IMR-90 (cell line): ENCODE measurements at regions not wholly inside any gene's neighbourhood (a gene's known extent, or its start where the extent isn't known, plus 50 kb on each side); places are given as distances from the start of the nearest gene placed in this dataset.

Experiments
- ATAC-seq: fragments of 200-7000 bp; cut with Tn5 transposase; 2 replicates; pipeline ENCODE4 v1.9.1; 2020; ENCODE audit warnings: low read depth, mild to moderate bottlenecking, moderate library complexity
- BruUV-seq: library from RNA; stranded (reverse); fragments of 400-500 nt; replicated peaks from 2 replicates; lab custom pipeline; 2021; lab: Mats Ljungman, UMichigan
- CTCF ChIA-PET: fragments of 300-600 bp; formaldehyde crosslinking; extraction: SDS; loops from one replicate; lab custom pipeline; 2021; ENCODE audit warnings: antibody characterized with exemption; lab: Yijun Ruan, JAX
- POLR2A ChIA-PET: fragments of 300-600 bp; sonication (Branson Sonifier 250); formaldehyde crosslinking; loops from one replicate; lab custom pipeline; 2022; ENCODE audit warnings: antibody characterized with exemption; ENCODE audit not compliant: unreplicated experiment; lab: Charles Lee
- DNase-seq: peaks from one replicate; pipeline ENCODE4 v3.0.0; 2013
- H2AFZ ChIP-seq: replicated peaks from 2 replicates; pipeline ENCODE3; 2013; ENCODE audit warnings: low read length, mild to moderate bottlenecking; ENCODE audit not compliant: poor library complexity
- H2AK5ac ChIP-seq: 2 replicates; pipeline ENCODE4 v1.6.1; 2013; ENCODE audit warnings: low read depth, low read length, inconsistent platforms
- H2AK9ac ChIP-seq: replicated peaks from 2 replicates; pipeline ENCODE3; 2013; ENCODE audit warnings: mild to moderate bottlenecking, low read depth, low read length, moderate library complexity; ENCODE audit not compliant: poor library complexity
- H2BK120ac ChIP-seq: 2 replicates; pipeline ENCODE4 v1.6.1; 2013; ENCODE audit warnings: low read depth, low read length, inconsistent platforms
- H2BK15ac ChIP-seq: 3 replicates; pipeline ENCODE4 v1.6.1; 2013; ENCODE audit warnings: low read depth, low read length, inconsistent platforms
- H2BK20ac ChIP-seq: 2 replicates; pipeline ENCODE4 v1.6.1; 2013; ENCODE audit warnings: low read depth, mild to moderate bottlenecking, inconsistent platforms, low read length, moderate library complexity
- H2BK5ac ChIP-seq: 2 replicates; pipeline ENCODE4 v1.6.1; 2013; ENCODE audit warnings: mild to moderate bottlenecking, low read depth, low read length, inconsistent platforms; ENCODE audit not compliant: poor library complexity, severe bottlenecking
- H3K14ac ChIP-seq: replicated peaks from 2 replicates; pipeline ENCODE4 v1.6.1; 2013; ENCODE audit warnings: low read depth, low read length, inconsistent platforms
- H3K18ac ChIP-seq: 2 replicates; pipeline ENCODE4 v1.6.1; 2013; ENCODE audit warnings: low read depth, low read length, control low read depth
- H3K23ac ChIP-seq: 2 replicates; pipeline ENCODE4 v1.6.1; 2013; ENCODE audit warnings: low read depth, low read length, inconsistent platforms
- H3K27ac ChIP-seq: 2 replicates; pipeline ENCODE4 v1.5.1; 2013; ENCODE audit warnings: mild to moderate bottlenecking, control low read depth, low read length; ENCODE audit not compliant: insufficient read depth
- H3K27me3 ChIP-seq: 2 replicates; pipeline ENCODE4 v1.6.1; 2013; ENCODE audit warnings: low read length; ENCODE audit not compliant: control insufficient read depth, insufficient read depth
- H3K36me3 ChIP-seq: 2 replicates; pipeline ENCODE4 v1.6.1; 2013; ENCODE audit warnings: low read length, mixed read lengths; ENCODE audit not compliant: control insufficient read depth, insufficient read depth
- H3K4ac ChIP-seq: 2 replicates; pipeline ENCODE4 v1.6.1; 2013; ENCODE audit warnings: low read depth, low read length, inconsistent platforms
- H3K4me1 ChIP-seq: 2 replicates; pipeline ENCODE4 v1.6.1; 2013; ENCODE audit warnings: low read length, mixed read lengths; ENCODE audit not compliant: control insufficient read depth, insufficient read depth
- H3K4me2 ChIP-seq: 2 replicates; pipeline ENCODE4 v1.6.1; 2013; ENCODE audit warnings: low read depth, mild to moderate bottlenecking, control low read depth, low read length, moderate library complexity
- H3K4me3 ChIP-seq: 2 replicates; pipeline ENCODE4 v1.5.1; 2013; ENCODE audit warnings: low read depth, mild to moderate bottlenecking, control low read depth, low read length, moderate library complexity; ENCODE audit not compliant: insufficient read depth
- H3K56ac ChIP-seq: 2 replicates; pipeline ENCODE4 v1.6.1; 2013; ENCODE audit warnings: low read length, inconsistent platforms; ENCODE audit not compliant: insufficient read depth; ENCODE audit errors: extremely low read depth
- H3K79me1 ChIP-seq, 2 experiments: 2 replicates each; pipeline ENCODE4 v1.6.1; 2013; ENCODE audit warnings: low read length in 2 of 2, inconsistent platforms in 1 of 2, low read depth in 1 of 2
- H3K9ac ChIP-seq: 2 replicates; pipeline ENCODE4 v1.6.1; 2013; ENCODE audit warnings: low read depth, low read length, control low read depth
- H3K9me1 ChIP-seq: 2 replicates; pipeline ENCODE4 v1.6.1; 2013; ENCODE audit warnings: low read length, inconsistent platforms; ENCODE audit not compliant: insufficient read depth
- H3K9me3 ChIP-seq: 2 replicates; pipeline ENCODE4 v1.6.1; 2013; ENCODE audit warnings: low read length; ENCODE audit not compliant: control insufficient read depth, insufficient read depth
- H4K20me1 ChIP-seq: 2 replicates; pipeline ENCODE4 v1.6.1; 2013; ENCODE audit warnings: low read length, inconsistent platforms; ENCODE audit not compliant: insufficient read depth
- H4K5ac ChIP-seq: 2 replicates; pipeline ENCODE4 v1.6.1; 2013; ENCODE audit warnings: mild to moderate bottlenecking, low read depth, low read length, control low read depth
- H4K8ac ChIP-seq, 2 experiments: 2 replicates each; pipeline ENCODE4 v1.6.1; 2013; ENCODE audit warnings: low read depth in 2 of 2, low read length in 2 of 2, control low read depth in 1 of 2, inconsistent platforms in 1 of 2
- H4K91ac ChIP-seq: 2 replicates; pipeline ENCODE4 v1.6.1; 2013; ENCODE audit warnings: low read depth, low read length, inconsistent platforms; ENCODE audit not compliant: insufficient read depth
- FOS ChIP-seq: fragments of 150-350 bp; IDR thresholded peaks from 2 replicates; pipeline ENCODE4 v1.6.1; 2016; ENCODE audit warnings: low read depth, low read length
- MAFK ChIP-seq: IDR thresholded peaks from 2 replicates; pipeline ENCODE4 v1.6.1; 2012; ENCODE audit warnings: low read depth, low read length, improper control_type of control experiment
- SMC3 ChIP-seq: fragments of 150-350 bp; IDR thresholded peaks from 2 replicates; pipeline ENCODE4 v1.6.1; 2016; ENCODE audit warnings: low read depth, mild to moderate bottlenecking, antibody characterized with exemption, low read length, moderate library complexity
- WGBS, 2 experiments: methylation state at CpG; one replicate each; pipeline versions ENCODE4 v1.1.5 to v1.1.7; 2013; ENCODE audit warnings: missing lambda C conversion rate in 2 of 2; ENCODE audit not compliant: insufficient read length in 1 of 2; ENCODE audit errors: extremely low coverage in 2 of 2; 5-methylcytosine and 5-hydroxymethylcytosine counted together
- dilution Hi-C: fragments of 300-500 bp; cut with HindIII; formaldehyde crosslinking; loops from one replicate; pipeline ENCODE4 v1.14.3; 2018; ENCODE audit warnings: low sequenced_read_pairs; ENCODE audit not compliant: unreplicated experiment
- in situ Hi-C: fragments of 300-500 bp; cut with MboI; formaldehyde crosslinking; loops from 3 replicates; pipeline ENCODE4 v1.14.3; 2019; ENCODE audit warnings: low sequenced_read_pairs, inconsistent platforms, mixed read lengths
- intact Hi-C: fragments of 100-400 bp; cut with micrococcal nuclease; formaldehyde crosslinking; loops from 2 replicates; pipeline ENCODE4 v1.10.0; 2022

DNA sequence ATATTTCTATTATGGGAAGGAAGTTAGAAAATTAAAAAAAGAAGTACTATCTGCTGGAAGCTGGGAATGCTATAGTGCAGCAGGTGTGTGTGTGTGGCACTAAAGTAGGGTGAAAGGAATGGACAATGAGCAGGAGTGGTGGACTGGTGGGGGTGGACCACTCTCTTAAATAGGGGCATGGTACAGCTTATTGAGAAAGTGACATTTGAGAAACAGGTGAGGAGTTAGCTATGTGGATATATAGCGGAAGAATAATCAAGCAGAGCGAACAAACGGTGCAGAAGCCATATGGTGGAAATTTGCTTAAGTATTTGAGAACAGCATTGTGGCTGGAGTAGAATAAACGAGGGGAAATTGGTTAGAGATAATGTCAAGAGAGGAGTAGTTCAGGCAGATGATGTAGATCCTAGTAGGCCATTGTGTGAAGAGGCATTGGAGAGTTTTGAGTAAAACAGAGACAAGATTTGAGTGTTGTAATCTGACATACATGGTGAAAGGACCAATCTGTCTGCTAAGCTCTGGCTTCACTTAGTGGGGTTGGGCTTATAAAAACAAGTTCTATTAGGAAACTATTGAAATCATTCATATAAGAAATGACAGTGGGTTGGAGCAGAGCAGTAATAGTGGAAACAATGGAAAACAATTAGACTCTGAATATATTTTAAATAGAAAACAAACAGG, 149.2 kb upstream of the SYT10 start:
- dilution Hi-C loops (no loop called here), in situ Hi-C loops (no loop called here), intact Hi-C loops (no loop called here)
- Histone ChIP-seq H4K8ac (no peak overlapping the region), H3K9ac (no peak overlapping the region), H2AK5ac (no peak overlapping the region), H2BK15ac (no peak overlapping the region), H3K36me3 (no peaks in the 10 kb centered on the region), H4K20me1 (no peaks in the 10 kb centered on the region), H3K27ac (no peak overlapping the region), H2BK5ac (no peak overlapping the region), H4K5ac (no peak overlapping the region), H2AFZ (no peak overlapping the region), H4K91ac (no peak overlapping the region), H3K9me3 (peaks cover 6% of the 10 kb centered on the region; the same call in 1 of the 2 replicates), H3K4me1 (no peaks in the 10 kb centered on the region), H2AK9ac (no peak overlapping the region), H3K4me2 (no peak overlapping the region), H3K14ac (no peak overlapping the region), H3K4me3 (no peak overlapping the region), H3K4ac (no peak overlapping the region), H3K9me1 (no peaks in the 10 kb centered on the region), H2BK120ac (no peak overlapping the region), H3K18ac (no peak overlapping the region), H2BK20ac (no peak overlapping the region), H3K79me1 (no peaks in the 10 kb centered on the region), H3K27me3 (no peaks in the 10 kb centered on the region), H3K23ac (no peak overlapping the region), H3K56ac (no peak overlapping the region)
- ATAC-seq (no peak), DNase-seq (no peak)
- no TSS peak for BruUV-seq
- ChIA-PET CTCF (no interaction called here), POLR2A (no interaction called here)
- 49% methylated on average over 4 of the region's 4 CpGs; no CpG with 5 or more reads in 1 of the 2 experiments for WGBS, 2 experiments
- TF ChIP-seq SMC3 (no peak), MAFK (no peak), FOS (no peak)
